ENCODE measurements at regions not wholly inside any gene's neighbourhood (a gene's known extent, or its start where the extent isn't known, plus 50 kb on each side); places are given as distances from the start of the nearest gene placed in this dataset.

- DNase-seq: no peak
Measured at GRCh38 chr6:41429506-41430504, 94.4 kb downstream of the NCR2 start.

DNA sequence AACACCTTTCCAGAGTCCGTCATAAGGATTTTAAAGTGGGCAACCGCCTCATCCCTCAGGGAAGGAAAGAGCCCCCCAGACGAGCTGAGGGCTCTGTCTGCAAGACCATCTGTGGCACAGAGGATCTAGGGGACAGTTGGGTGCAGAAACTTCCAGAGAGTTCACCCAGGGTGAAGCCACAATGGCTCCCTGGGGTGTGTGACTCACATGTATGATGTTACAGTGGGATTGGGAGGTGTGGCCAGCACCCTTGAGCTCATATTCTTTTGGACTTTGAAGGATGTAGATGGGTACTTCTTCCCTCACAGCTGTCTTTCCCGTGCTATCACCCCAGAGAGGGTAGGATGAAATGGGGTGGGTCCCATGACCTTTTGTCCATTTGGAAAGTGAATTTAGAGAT, 95.5 kb downstream of the NCR2 start:
- peak; percentile 84 for DNase-seq

DNA sequence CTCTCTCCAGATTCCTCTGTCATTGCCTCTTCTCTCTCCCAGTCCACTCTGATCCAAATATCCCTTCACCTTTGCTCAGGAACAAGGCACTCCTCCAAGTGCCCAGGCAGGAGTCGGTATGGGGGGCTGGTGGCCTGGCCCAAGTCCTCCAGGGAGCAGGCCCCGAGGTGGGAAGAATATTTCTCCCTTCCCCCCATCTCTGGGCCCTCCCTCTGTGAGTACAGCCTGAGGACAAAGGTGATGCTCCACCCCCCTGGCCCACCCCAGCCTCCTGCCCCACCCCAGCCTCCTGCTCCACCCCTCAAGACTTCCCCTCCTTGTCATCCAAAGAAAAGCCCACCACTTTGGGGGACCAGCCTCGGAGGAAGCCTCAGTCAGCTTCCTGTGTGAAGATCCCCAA, 96.9 kb downstream of the NCR2 start:
- DNase-seq: no peak

GRCh38 chr6:41434803-41435481, 99.5 kb downstream of the NCR2 start:
- DNase-seq: no peak

GRCh38 chr6:41437604-41438003, 102.2 kb downstream of the NCR2 start:
- DNase-seq: no peak

- DNase-seq: no peak
Measured at GRCh38 chr6:41438746-41439145, 103.3 kb downstream of the NCR2 start.

DNA sequence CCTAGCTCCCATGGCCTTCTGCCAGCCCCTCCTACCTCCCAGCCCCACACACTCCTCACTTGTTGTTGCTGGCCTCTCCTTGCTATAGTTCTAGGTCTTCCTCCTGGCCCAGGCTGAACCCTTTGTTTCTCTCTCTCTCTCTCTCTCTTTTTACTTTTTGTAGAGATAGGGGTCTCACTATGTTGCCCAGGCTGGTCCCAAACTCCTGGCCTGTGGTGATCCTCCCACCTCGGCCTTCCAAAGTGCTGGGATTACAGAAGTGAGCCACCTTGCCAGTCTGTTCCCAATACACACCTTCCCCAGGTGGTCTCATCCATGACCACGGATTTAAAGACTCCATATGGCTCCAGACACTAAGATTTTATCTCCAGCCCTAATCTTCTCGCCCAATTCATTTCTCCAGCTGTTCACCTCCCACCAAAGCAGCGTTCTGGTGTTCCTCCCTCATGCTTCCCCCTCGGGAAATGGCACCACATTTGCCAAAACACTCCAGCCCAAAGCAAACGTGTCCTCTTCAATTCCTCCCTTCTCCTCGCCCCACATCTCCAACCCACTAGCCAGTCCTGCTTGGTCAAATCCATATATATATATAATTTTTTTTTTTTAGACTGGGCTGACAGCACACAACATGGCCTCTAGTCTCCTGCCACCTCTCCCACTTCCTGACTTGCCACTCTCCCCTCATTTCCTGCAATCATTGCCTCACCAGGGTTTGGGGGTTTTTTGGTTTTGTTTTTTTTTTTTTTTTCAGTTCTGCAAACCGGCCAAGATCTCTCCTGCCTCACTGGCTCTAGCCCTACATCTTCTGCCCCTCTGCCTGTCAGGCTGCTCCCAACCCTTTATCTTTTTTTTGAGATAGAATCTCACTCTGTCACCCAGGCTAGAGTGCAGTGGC, 104.4 kb downstream of the NCR2 start:
- DNase-seq: no peak

GRCh38 chr6:41440958-41441357, 105.2 kb upstream of the FOXP4 start:
- no peak for DNase-seq

- no peak for DNase-seq
Measured at GRCh38 chr6:41441598-41442351, 104.4 kb upstream of the FOXP4 start.

DNA sequence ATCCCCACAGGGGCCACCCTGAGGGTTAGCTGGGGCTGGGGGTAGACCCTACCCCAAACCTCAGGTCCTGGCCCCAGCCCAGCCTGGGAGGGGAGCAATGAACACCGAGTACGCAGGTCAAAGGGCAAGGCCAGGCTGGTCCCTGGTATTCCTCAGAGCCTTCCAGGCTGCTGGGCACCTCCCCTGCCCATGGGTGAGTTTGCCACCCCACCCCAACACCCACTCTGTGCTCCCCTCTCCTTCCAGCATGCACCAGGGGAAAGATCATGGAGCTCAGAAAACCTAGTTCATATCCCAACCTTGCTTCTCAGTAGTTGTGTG, 103.9 kb upstream of the FOXP4 start:
- no peak for DNase-seq

- peak; percentile 69 for DNase-seq
Measured at GRCh38 chr6:41442800-41443501, 103.2 kb upstream of the FOXP4 start.

GRCh38 chr6:41443616-41444525, 102.3 kb upstream of the FOXP4 start:
- peak; percentile 33 for DNase-seq

DNA sequence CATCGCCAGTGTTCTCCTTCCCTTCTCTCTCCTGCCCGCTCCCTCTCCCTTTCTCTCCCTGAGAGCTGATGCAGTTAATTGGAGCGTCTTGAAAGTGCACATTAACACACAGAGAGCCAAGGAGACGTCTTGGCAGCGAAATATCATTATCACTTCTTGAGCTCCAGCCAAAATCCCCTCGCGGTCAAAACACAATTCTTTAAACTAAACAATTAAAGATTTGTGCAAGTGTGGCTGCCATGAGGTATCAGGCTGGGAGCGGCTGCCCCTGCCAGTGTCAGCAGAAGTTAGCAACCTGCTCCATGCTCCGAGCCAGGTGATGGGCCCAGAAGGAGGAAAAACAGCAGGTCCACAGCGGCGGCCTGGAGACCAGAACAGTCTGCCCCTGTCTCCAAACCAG, 100.9 kb upstream of the FOXP4 start:
- peak; percentile 65 for DNase-seq

- no peak for DNase-seq
Measured at GRCh38 chr6:41446132-41446531, 100.0 kb upstream of the FOXP4 start.

DNA sequence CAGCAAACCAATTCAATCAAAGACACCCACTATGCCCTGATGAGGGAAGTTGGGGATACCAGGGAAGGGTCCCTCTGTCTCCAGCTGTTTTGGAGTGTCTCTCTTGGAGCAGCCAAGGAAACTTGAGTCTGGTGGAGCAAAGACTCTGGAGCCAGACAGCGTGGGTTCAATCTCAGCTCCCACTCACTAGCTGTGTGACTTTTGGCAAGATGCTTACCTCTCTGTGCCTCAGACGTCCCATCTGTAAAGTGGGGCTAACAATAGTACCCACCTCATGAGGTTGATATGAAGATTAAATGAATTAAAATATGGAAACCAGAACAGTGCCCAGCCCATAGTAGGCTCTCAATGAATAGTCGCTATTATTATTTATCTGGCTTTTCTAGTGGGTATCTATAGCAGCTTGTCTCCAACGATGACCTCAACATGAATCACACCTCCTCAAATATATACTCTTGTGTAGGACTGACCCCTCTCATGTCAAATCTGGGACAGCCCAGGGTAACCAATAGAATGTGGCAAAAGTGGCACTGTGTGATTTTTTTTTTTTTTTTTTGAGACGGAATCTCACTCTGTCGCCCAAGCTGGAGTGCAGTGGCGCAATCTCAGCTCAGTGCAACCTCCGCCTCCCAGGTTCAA, 99.2 kb upstream of the FOXP4 start:
- DNase-seq: no peak

DNA sequence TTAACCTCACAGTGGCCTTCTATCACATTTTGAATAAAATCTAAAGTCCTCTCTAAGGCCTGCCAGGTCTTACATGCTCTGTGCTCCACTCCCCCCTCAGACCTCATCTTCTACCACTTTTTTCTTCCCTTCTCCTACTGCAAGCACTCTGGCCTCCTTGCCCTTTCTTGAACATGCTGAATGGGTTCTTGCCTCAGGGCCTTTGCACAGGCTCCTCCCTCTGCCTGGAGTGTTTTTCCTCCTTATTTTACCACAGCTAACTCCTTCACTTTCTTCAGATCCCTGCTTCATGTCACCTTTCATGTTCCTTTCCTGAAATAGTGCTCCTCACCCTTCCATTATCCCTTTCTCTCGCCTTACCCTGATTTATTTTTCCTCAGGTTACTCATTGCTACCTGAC, 97.9 kb upstream of the FOXP4 start:
- no peak for DNase-seq

GRCh38 chr6:41449399-41450245, 96.6 kb upstream of the FOXP4 start:
- DNase-seq: peak; percentile 65

DNA sequence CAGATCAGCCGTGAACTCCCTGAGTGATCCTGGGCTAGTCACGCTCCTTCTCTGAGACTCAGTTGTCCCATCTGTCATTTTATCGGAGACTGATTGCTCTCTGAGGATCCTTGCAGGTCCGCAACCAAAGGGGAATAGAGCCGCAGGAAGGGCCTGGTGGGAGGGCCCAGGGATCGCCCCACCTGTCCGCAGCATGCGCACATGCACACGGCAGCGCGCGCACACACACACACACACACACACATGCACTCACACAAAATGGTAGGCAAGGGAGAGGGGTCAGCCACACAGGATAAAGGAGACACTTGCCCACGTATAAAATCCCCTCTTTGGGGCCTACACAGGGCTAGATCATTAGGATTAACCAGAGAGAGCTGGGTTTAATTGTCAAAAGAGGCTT, 95.6 kb upstream of the FOXP4 start:
- no peak for DNase-seq

- DNase-seq: no peak
Measured at GRCh38 chr6:41451039-41451438, 95.1 kb upstream of the FOXP4 start.
